ENCODE measurements at regions not wholly inside any gene's neighbourhood (a gene's known extent, or its start where the extent isn't known, plus 50 kb on each side); places are given as distances from the start of the nearest gene placed in this dataset.
"Not testable (repeated sequence)": the region's sequence is repeated elsewhere in the genome, so short reads cannot be mapped to it uniquely, and the experiment has no call there.

DNA sequence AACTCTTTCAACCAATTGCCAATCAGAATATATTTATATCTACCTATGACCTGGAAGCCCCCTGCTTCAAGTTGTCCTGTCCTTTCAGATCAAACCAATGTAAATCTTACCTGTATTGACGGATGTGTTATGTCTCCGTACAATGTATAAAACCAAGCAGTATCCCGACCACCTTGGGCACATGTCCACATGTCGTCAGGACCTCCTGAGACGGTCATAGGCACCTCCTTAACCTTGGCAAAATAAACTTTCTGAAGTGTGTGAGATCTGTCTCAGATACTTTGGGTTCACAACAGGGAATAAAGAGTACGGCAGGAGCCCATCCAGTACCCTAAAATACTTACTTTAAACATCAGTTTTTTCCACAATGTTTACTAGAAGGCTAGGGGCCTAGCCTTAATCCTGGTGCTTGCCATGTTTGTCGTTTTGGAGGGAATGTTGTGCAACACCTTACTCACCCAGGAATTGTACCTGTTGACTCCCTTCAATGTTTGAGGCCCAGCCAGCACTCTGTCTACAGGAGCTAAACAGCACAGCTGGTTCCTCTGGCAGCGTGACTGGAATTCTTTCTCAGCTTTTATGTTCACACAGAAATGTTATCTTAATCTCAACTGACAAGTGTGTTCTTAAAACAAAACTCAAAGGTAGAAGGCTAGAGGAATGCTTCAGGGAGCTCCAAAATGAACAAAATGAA lies 90.8 kb upstream of the USP25 start:
- DNase-seq, result no peak

DNA sequence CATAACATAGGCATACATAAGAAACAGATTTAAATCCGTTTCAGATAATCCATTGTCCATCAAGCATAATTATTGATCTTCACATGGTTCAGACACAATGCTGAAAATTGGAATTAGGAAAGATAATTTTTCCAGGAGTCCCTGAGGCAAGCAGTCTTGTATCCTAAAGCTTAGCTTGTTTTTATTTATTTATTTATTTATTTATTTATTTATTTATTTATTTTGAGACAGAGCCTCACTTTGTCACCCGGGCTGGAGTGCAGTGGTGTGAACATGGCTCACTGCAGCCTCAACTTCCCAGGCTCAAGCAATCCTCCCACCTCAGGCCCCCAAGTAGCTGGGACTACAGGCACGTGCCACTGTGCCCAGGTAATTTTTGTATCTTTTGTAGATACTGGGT lies 89.7 kb upstream of the USP25 start:
- DNase-seq, result not testable (repeated sequence)

DNA sequence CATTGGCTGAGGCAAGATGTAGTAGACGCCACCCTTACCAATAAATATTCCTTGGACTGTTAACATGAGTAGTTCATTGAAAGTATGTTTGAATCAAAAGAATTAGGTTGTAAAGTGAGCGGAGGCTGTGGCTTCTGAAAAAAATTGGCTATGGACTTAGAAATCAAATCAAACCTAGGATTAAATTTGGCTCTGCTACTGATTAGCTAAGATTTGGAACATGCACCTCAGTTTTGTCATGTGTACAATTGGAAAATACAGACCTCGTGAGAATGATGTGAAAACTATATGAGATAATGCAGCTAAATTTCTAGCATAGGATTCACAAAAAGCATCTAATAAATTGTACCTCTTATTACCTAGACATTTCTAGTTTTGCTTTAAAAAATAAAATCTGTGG lies 85.3 kb upstream of the USP25 start:
- no peak for DNase-seq

DNA sequence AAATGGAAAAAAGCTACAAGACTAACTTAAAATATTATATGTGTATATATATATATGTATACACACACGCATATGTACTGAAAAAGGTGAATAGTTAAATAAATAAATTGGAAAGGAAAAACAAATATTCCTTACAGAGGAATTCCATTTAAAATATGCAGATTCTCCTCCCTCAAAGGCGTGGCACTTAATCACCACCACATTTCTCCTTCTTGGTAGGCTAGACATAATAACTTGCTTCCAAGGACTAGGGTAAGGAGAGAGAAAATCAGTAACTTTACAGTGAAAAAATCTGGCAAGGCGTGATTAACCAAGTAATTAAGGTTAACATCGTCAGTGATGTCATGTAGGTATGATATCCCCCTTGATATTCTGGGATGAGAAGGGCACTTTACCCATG lies 84.0 kb upstream of the USP25 start:
- DNase-seq, result no peak

DNA sequence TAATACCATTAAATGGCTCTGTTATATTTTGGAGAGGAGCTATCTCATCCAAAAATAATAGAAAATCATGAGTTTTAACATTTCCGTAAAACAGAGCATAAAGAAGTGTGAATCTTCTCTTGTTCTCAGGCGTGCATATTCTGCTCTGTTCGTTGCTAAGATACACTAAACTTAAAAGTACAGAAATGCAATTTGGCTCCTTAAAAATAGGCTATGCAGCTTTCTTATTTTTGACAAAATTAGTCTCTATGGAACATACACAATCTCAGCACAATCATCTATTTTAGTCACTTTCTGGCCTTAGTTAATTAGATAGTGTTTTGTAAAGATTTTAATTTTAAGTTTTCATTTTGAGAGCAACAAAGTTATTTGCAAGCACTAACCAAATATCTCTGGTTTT lies 79.0 kb upstream of the USP25 start:
- DNase-seq, result no peak

DNA sequence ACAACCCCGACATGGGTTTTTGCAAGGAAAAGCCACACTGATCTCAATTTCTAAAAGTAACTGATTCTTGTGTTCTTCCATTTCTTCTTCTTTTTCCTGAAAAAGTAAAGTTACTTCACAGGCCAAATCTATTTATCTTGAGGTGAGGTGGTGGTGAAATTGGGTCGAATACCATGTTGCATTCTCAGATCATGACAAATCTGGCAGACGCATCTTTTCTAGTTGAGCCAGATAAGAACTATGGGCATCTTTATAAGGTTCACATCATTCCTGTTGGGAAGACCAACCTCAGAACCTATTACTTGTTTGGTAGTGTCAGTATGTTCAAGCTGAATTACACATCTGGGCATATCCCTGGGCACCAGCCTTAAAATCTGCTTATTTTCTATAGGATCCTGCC lies 78.6 kb upstream of the USP25 start:
- DNase-seq, result no peak

DNA sequence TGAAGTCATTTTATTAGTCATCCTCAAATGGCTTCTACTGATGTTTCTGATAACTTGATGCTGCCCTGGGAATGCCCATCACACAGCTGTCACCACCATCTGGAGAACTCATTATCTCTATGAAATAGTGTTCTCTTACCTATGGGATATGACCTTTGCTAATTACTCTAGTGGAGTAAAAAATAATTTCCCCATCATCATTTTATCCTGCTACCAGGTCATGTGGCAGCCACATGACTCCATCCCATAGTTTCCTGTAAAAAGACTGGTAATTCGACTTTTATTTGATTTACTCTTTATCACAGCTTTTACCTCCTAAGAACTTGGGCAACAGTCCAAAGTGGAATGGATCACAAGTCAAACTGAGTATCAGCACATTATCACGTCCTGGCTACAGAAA lies 76.1 kb upstream of the USP25 start:
- peak; percentile 85 to 93 for DNase-seq

DNA sequence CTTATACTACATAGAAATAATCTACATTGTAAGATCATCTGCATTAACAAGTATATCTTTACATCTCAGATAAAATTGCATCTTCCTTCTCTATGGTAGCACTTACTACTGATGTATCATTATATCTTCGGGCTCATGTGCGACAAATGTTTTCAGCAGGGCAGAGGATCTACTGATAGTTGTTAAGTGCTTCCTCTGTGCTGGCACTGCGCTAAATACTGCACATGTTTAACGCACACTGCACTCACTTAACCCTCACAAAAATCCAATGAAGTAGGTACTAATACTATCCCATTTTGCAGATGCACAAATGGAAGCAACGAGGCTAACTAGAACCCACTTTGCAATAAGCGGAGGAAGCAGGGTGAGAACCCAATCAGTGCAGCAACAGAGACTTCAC lies 75.6 kb upstream of the USP25 start:
- DNase-seq, result no peak

DNA sequence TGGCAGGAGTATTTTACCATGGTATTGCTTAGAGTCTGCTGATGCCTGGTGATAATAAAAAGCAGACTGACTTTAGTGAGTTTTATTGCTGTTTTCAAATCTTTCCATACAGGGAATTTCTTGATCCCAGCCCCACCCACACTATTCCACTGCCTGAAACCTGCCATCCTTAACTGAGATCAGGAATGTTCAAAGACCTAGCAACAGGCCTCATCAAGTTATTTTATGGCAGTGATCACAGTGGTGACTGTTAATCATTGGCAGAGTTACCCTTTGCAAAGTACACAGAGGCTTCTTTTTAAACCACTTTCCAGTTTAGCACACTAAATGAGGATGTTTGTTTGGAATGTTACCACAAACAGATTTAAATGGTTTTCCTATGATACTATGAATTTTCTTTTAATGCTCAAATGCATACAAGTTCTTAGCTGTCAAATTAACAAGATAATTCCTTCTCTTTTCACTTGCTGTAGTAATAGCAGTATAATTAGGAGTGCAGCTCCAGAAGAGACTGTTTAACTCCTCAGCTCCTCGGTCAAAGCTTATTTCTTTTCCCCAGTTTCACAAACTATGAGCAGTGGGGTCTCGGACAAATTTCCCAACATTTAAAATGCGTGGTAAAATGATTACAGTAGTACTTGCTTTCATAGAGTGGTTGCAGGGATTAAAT lies 69.9 kb upstream of the USP25 start:
- no peak for DNase-seq

DNA sequence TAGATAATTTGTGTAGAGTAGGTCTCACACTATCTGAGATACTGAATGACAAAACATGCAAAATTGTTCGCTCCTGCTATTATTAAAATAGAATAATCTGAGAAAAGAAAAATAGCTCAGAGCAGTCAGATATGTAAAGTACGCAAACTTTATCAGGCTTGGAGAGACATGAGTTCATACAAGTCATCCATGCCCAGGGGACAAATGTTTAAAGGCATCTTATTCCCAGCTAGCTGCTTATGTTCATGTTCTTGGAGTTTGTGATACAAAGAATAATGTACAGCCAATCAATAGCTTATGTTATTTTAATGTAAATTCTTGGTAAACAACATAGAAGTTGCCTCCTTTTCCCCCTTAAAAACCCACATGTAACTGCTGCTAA lies 69.4 kb upstream of the USP25 start:
- no peak for DNase-seq

DNA sequence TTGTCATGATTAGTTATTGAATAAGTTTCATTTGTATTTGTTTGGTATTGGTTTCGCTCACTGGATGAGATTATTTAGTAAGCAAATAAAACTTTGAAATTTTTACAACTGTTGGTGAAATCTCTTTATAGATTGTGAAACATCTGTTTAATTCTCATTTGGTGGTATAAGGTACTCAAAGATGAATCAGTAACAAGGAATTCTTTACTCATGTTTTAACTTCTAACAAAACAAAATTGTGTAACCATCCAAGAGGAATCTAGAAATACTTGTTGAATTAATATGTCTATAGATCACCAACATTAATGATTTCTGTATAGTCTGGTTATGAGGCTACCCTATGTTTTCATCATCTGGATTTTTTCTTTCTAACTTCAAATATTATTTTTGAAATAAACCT lies 62.8 kb upstream of the USP25 start:
- DNase-seq, result no peak

DNA sequence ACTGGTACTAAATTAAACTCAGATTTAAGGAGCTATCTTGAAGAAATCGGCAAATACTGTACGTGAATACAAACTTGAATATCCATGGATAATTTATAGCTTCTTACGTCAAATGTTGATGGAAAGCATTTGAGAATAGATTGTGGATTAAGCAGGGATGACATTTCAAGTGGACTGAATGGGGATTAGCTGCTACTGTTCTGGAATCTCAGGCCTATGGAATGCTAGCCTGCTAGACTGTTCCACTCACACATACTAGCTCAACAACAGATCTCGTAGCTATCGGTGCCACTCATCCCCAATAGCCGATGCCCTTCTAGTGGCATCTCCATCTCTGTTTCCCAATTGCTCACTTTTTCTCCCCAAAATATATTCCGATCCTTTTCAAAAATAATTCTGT lies 62.0 kb upstream of the USP25 start:
- DNase-seq, result peak; percentile 51 to 76

DNA sequence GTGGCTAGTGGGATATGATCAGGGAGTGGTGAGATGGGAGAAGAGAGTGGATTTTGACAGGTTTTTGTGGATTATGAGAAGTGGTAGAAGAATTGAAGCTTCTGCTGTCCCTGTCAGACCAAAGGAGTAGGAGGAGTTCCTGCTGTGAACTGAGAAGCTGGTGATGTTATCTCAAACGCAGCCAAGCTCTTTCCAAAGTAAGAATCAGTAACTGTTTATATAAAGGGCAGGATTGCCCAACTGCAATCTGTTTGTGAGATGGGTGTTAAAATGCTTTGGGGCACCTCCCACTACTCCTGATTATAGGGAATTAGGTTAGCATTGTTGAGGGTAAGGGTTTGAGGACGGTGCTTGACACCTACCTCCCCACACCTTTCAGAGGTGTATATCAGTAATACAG lies 60.5 kb upstream of the USP25 start:
- DNase-seq, result no peak

DNA sequence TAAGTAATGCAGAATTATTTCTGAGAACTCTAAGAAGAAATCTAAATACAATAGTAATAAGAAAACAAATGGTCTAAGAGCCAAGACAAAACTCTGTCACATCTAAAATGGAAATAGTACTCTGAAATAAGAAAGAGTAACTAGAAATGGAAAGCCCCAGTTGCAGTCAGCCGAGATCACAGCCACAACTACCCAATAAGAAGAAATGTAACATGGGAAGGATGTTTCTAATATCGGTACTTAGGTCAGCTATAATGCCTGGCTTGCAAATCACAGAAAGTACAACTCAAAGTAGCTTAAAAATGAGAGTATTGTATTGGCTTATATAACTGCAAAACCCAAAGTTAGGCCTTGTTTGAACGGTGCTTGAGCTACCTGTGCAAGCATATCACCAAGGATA lies 58.6 kb upstream of the USP25 start:
- DNase-seq, result no peak

DNA sequence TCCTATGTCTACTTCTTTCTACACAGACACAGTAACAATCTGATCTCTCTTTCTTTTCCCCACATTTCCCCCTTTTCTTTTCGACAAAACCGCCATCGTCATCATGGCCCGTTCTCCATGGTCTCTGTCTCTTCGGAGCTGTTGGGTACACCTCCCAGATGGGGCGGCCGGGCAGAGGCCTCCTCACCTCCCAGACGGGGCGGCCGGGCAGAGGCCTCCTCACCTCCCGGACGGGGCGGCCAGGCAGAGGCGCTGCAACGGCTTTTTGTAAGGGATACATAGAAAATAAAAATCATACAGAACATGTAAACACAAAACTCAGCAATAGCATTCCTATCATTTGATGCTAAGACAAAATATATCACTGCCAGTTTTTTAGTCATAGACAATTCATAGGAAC lies 57.2 kb upstream of the USP25 start:
- DNase-seq, result not testable (repeated sequence)

DNA sequence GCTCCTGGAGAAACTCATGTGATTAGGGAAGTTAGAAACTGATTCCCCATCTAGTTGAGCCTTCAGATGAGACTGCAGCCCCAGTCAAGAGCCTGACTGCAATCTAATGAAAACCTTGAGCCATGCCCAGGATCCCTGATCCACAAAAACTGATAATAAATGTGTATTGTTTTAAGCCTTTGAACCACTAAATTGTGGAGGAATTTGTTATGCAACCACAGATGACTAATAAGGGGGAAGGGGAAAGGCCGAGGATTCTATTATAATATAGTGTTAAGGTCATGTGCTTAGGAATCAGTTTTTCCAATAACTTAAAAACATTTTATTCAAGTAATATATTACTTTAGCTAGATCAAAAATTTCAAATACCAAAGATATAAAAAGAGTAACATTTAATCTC lies 52.8 kb upstream of the USP25 start:
- DNase-seq, result no peak

DNA sequence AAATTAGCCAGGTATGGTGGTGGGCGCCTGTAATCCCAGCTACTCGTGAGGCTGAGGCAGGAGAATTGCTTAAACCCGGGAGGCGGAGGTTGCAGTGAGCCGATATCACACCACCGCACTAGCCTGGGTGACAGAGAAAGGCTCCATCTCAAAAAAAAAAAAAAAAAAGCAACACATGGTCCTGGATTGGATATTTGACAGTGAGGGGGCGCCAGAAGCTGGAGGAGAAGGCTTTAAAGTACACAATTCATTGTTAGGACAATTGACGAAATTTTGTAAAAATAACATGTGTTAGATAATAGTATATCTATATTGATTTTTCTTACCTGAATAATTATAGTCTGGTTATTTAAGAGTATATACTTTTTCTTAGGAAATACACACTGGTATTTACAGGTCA lies 50.2 kb upstream of the USP25 start:
- DNase-seq, result no peak
